PFSK-1 (cell line): ENCODE measurements at regions not wholly inside any gene's neighbourhood (a gene's known extent, or its start where the extent isn't known, plus 50 kb on each side); places are given as distances from the start of the nearest gene placed in this dataset.

Experiments used
- FOXP2 ChIP-seq: optimal IDR thresholded peaks from 2 replicates; pipeline ENCODE3; 2011; ENCODE audit warnings: borderline replicate concordance, control low read depth, inconsistent platforms; ENCODE audit not compliant: insufficient read depth; ENCODE audit errors: extremely low read length, extremely low read depth
- POLR2AphosphoS5 ChIP-seq: IDR thresholded peaks from 2 replicates; pipeline ENCODE4 v1.6.1; 2012; ENCODE audit warnings: low read depth, mild to moderate bottlenecking, control low read depth, low read length, moderate library complexity
- SIN3A ChIP-seq: IDR thresholded peaks from 2 replicates; pipeline ENCODE4 v1.6.1; 2012; ENCODE audit warnings: mild to moderate bottlenecking, low read length, moderate library complexity, borderline replicate concordance; ENCODE audit not compliant: insufficient read depth
- TAF1 ChIP-seq: IDR thresholded peaks from 2 replicates; pipeline ENCODE4 v1.6.1; 2012; ENCODE audit warnings: low read length, control low read depth, borderline replicate concordance; ENCODE audit not compliant: insufficient read depth
- TF ChIP-seq, protein P1 (sequence below), 2 experiments: IDR thresholded peaks; 2 replicates each; pipeline versions ENCODE4 v1.6.1 to v1.8.0; 2011 to 2012; ENCODE audit warnings: low read depth in 2 of 2, low read length in 2 of 2, control low read depth in 1 of 2, inconsistent platforms in 1 of 2, mild to moderate bottlenecking in 1 of 2, moderate library complexity in 1 of 2; ENCODE audit not compliant: insufficient read depth in 1 of 2

- TF ChIP-seq SIN3A: no peak
- no peak for TF ChIP-seq TAF1
- TF ChIP-seq, protein P1, sequence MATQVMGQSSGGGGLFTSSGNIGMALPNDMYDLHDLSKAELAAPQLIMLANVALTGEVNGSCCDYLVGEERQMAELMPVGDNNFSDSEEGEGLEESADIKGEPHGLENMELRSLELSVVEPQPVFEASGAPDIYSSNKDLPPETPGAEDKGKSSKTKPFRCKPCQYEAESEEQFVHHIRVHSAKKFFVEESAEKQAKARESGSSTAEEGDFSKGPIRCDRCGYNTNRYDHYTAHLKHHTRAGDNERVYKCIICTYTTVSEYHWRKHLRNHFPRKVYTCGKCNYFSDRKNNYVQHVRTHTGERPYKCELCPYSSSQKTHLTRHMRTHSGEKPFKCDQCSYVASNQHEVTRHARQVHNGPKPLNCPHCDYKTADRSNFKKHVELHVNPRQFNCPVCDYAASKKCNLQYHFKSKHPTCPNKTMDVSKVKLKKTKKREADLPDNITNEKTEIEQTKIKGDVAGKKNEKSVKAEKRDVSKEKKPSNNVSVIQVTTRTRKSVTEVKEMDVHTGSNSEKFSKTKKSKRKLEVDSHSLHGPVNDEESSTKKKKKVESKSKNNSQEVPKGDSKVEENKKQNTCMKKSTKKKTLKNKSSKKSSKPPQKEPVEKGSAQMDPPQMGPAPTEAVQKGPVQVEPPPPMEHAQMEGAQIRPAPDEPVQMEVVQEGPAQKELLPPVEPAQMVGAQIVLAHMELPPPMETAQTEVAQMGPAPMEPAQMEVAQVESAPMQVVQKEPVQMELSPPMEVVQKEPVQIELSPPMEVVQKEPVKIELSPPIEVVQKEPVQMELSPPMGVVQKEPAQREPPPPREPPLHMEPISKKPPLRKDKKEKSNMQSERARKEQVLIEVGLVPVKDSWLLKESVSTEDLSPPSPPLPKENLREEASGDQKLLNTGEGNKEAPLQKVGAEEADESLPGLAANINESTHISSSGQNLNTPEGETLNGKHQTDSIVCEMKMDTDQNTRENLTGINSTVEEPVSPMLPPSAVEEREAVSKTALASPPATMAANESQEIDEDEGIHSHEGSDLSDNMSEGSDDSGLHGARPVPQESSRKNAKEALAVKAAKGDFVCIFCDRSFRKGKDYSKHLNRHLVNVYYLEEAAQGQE (IDR thresholded peaks at IDR 0.05; ENCODE audit: insufficient read depth in 1 of 2, low read depth in 2 of 2, low read length in 2 of 2): no peak
- TF ChIP-seq POLR2AphosphoS5: no peak
- no peak for TF ChIP-seq FOXP2
Observed at GRCh38 chr1:23636009-23636408, 55.6 kb upstream of the RPL11 start.
